NCI-H510A treated with DMSO at 0.1 percent for 48 hours (cell line): ENCODE measurements at regions not wholly inside any gene's neighbourhood (a gene's known extent, or its start where the extent isn't known, plus 50 kb on each side); places are given as distances from the start of the nearest gene placed in this dataset.

Source experiments
- DNase-seq: peaks from one replicate; lab custom pipeline; 2025; lab: John Stamatoyannopoulos, UW

- DNase-seq = no peak
Measured at GRCh38 chr11:112357488-112357887, 96.8 kb upstream of the PLET1 start.

GRCh38 chr11:112361396-112361795 lies 100.7 kb upstream of the PLET1 start:
- DNase-seq = no peak

- DNase-seq = no peak
Measured at GRCh38 chr11:112363527-112363926, 102.9 kb upstream of the PLET1 start.

- no peak for DNase-seq
Measured at GRCh38 chr11:112364962-112365481, 104.4 kb upstream of the PLET1 start.

GRCh38 chr11:112366012-112366411 lies 105.4 kb upstream of the PLET1 start:
- no peak for DNase-seq

- DNase-seq = no peak
Measured at GRCh38 chr11:112366777-112367176, 106.1 kb upstream of the PLET1 start.

- DNase-seq = no peak
Measured at GRCh38 chr11:112367461-112367860, 106.8 kb upstream of the PLET1 start.

GRCh38 chr11:112367895-112368294 lies 107.2 kb upstream of the PLET1 start:
- DNase-seq = no peak

- DNase-seq = no peak
Measured at GRCh38 chr11:112368381-112368780, 107.7 kb upstream of the PLET1 start.

- DNase-seq = no peak
Measured at GRCh38 chr11:112369374-112369773, 108.7 kb upstream of the PLET1 start.

- no peak for DNase-seq
Measured at GRCh38 chr11:112369916-112370315, 109.3 kb upstream of the PLET1 start.

GRCh38 chr11:112374486-112375140 lies 114.0 kb upstream of the PLET1 start:
- no peak for DNase-seq

GRCh38 chr11:112377946-112378345 lies 117.3 kb upstream of the PLET1 start:
- peak; percentile 37 for DNase-seq

GRCh38 chr11:112380464-112380863 lies 119.8 kb upstream of the PLET1 start:
- no peak for DNase-seq

- DNase-seq = no peak
Measured at GRCh38 chr11:112381578-112381977, 120.9 kb upstream of the PLET1 start.

GRCh38 chr11:112382561-112382960 lies 121.9 kb upstream of the PLET1 start:
- DNase-seq = no peak

- no peak for DNase-seq
Measured at GRCh38 chr11:112388496-112388895, 127.8 kb upstream of the PLET1 start.

GRCh38 chr11:112391086-112391485 lies 130.4 kb upstream of the PLET1 start:
- no peak for DNase-seq

- DNase-seq = no peak
Measured at GRCh38 chr11:112392904-112393303, 132.2 kb upstream of the PLET1 start.

GRCh38 chr11:112394304-112394703 lies 133.6 kb upstream of the PLET1 start:
- no peak for DNase-seq

GRCh38 chr11:112396076-112396475 lies 135.4 kb upstream of the PLET1 start:
- DNase-seq = no peak

- DNase-seq = no peak
Measured at GRCh38 chr11:112398798-112399478, 138.3 kb upstream of the PLET1 start.

GRCh38 chr11:112400476-112401014 lies 139.9 kb upstream of the PLET1 start:
- no peak for DNase-seq
